ENCODE measurements at regions not wholly inside any gene's neighbourhood (a gene's known extent, or its start where the extent isn't known, plus 50 kb on each side); places are given as distances from the start of the nearest gene placed in this dataset.

DNA sequence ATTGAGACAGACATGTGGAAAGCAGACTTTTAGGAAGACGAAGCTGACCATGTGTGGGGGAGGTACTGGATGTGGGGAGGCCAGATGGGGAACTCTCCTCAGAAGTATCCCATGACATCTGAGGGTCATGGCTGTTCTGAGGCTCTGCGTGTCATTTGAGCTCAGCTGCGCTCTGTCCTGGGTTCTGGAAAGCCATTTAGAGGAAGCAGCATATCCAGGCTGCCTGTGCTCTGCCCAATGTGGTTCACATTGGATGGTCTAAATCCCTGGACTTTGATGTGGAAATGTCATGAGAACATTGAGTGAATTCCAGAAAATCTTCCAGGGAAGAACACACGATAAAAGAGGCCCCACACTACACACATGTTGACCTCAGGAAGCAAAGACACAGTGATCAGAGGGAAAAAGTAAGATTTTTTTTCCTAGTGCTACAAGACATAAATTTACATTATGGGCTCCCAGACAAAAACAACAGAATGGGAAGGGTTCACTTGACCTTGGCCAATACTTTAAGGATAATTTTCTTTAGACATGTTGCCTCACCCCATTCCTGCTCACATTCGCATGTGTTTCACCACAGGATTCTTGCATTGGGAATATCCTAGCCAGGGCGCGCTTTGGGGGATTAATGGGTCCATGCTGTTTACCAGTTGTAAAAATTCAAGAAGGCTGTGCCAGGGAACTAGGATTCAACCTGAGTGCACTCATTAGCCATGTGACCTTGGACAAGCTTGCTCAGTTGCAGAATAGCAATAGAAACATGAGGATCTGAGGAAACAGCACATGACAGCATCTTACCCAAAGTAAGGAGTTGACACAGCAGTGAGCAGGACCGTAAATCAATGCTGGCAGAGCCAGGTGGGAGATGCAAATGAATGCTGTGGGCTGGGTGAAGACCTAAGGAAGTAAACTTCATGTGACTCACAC lies 73.2 kb upstream of the C1QTNF7 start:
- Histone ChIP-seq H3K4me3 (ENCODE audit: low read length) (no peak overlapping the region), H3K27ac (ENCODE audit: low read length) (no peak overlapping the region), H3K36me3 (ENCODE audit: control insufficient read depth, insufficient read depth, low read length) (no peaks in the 10 kb centered on the region), H3K27me3 (ENCODE audit: control insufficient read depth, insufficient read depth, low read length) (no peaks in the 10 kb centered on the region), H3K4me1 (ENCODE audit: control insufficient read depth, insufficient read depth, low read length) (no peaks in the 10 kb centered on the region), H3K9me3 (ENCODE audit: control insufficient read depth, insufficient read depth, low read length) (no peaks in the 10 kb centered on the region)
- Mint-ChIP-seq H3K36me3 (no peaks in the 10 kb centered on the region), H3K4me3 (no peak overlapping the region), H3K27ac (no peak overlapping the region), H3K9me3 (no peaks in the 10 kb centered on the region), H3K27me3 (ENCODE audit: low read depth in 2 of 2) (peaks cover 2 to 16% of the 10 kb centered on the region in 2 donors), H3K4me1 (peaks cover 8 to 9% of the 10 kb centered on the region in 2 donors)
- DNase-seq (no peak), ATAC-seq (no peak)
- WGBS (ENCODE audit: insufficient coverage), result 75% methylated on average over 8 of the region's 8 CpGs
- TF ChIP-seq, protein P1, sequence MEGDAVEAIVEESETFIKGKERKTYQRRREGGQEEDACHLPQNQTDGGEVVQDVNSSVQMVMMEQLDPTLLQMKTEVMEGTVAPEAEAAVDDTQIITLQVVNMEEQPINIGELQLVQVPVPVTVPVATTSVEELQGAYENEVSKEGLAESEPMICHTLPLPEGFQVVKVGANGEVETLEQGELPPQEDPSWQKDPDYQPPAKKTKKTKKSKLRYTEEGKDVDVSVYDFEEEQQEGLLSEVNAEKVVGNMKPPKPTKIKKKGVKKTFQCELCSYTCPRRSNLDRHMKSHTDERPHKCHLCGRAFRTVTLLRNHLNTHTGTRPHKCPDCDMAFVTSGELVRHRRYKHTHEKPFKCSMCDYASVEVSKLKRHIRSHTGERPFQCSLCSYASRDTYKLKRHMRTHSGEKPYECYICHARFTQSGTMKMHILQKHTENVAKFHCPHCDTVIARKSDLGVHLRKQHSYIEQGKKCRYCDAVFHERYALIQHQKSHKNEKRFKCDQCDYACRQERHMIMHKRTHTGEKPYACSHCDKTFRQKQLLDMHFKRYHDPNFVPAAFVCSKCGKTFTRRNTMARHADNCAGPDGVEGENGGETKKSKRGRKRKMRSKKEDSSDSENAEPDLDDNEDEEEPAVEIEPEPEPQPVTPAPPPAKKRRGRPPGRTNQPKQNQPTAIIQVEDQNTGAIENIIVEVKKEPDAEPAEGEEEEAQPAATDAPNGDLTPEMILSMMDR (IDR thresholded peaks at IDR 0.05), result no peak
- intact Hi-C loops (cut with micrococcal nuclease), result no loop called here

DNA sequence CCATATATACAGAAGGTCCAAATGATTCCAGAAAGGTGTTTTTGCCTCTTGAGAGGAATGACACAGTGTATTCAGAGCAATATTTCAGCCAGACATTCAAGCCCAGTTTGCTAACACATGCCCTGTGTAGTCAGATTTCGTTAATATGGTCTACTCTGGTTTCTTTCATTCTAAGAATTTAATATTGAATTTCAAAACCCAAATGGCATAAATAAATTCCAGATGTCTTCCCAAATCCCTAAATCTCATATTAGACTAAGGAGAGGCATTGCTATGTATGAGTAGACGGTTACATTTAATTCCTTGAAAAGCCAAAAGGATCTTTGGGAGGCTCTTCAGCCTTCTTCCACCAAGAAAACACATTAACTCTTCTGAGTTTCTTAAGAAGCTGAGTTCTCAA lies 66.3 kb upstream of the C1QTNF7 start:
- intact Hi-C loops (cut with micrococcal nuclease), result no loop called here
- no peaks in the 10 kb centered on the region for H3K27me3 ChIP-seq (ENCODE audit: control insufficient read depth, insufficient read depth, low read length)
- H3K4me3 Mint-ChIP-seq, result no peak overlapping the region
- H3K9me3 Mint-ChIP-seq, result no peaks in the 10 kb centered on the region
- TF ChIP-seq, protein P1 (IDR thresholded peaks at IDR 0.05), result no peak
- H3K36me3 Mint-ChIP-seq, result no peaks in the 10 kb centered on the region
- no peak overlapping the region for H3K27ac ChIP-seq (ENCODE audit: low read length)
- no peak overlapping the region for H3K4me3 ChIP-seq (ENCODE audit: low read length)
- H3K27ac Mint-ChIP-seq, result no peak overlapping the region
- ATAC-seq (no peak), DNase-seq (no peak)
- no peaks in the 10 kb centered on the region for H3K9me3 ChIP-seq (ENCODE audit: control insufficient read depth, insufficient read depth, low read length)
- WGBS (ENCODE audit: insufficient coverage), result 100% methylated on average over 1 of the region's 2 CpGs
- H3K36me3 ChIP-seq (ENCODE audit: control insufficient read depth, insufficient read depth, low read length), result no peaks in the 10 kb centered on the region
- peaks cover under 1 to 8% of the 10 kb centered on the region in 2 donors for H3K4me1 Mint-ChIP-seq
- H3K4me1 ChIP-seq (ENCODE audit: control insufficient read depth, insufficient read depth, low read length), result no peaks in the 10 kb centered on the region
- peaks cover 0 to 22% of the 10 kb centered on the region in 2 donors for H3K27me3 Mint-ChIP-seq (ENCODE audit: low read depth in 2 of 2)

DNA sequence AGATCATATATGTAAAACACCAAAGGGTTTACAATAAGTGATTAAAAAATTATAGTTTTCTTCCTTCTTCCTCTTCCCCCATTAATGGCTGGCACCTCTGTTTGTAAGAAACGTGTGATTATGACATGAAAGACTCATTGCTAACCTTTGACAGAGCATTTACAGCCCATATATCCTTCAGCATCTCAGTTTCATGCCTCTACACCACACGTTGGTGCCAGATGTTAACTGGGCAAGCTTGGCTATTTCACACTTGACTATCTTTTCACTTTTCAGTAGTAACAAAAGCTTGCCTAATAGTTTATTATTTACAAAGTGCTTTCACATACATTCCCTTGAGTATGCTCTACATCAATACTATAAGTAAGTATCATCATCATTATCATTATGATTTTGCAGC lies 65.3 kb upstream of the C1QTNF7 start:
- Histone ChIP-seq H3K36me3 (ENCODE audit: control insufficient read depth, insufficient read depth, low read length) (no peaks in the 10 kb centered on the region), H3K27ac (ENCODE audit: low read length) (no peak overlapping the region), H3K9me3 (ENCODE audit: control insufficient read depth, insufficient read depth, low read length) (no peaks in the 10 kb centered on the region), H3K4me1 (ENCODE audit: control insufficient read depth, insufficient read depth, low read length) (no peaks in the 10 kb centered on the region), H3K4me3 (ENCODE audit: low read length) (no peak overlapping the region), H3K27me3 (ENCODE audit: control insufficient read depth, insufficient read depth, low read length) (no peaks in the 10 kb centered on the region)
- no peak for DNase-seq
- intact Hi-C loops (cut with micrococcal nuclease), result no loop called here
- TF ChIP-seq, protein P1 (IDR thresholded peaks at IDR 0.05), result no peak
- Mint-ChIP-seq H3K9me3 (no peaks in the 10 kb centered on the region), H3K4me3 (no peak overlapping the region), H3K27ac (no peak overlapping the region), H3K27me3 (ENCODE audit: low read depth in 2 of 2) (peaks cover 0 to 19% of the 10 kb centered on the region in 2 donors), H3K4me1 (peaks cover 5 to 7% of the 10 kb centered on the region in 2 donors), H3K36me3 (no peaks in the 10 kb centered on the region)
- WGBS (ENCODE audit: insufficient coverage), result 63% methylated on average over 2 of the region's 2 CpGs
- ATAC-seq, result no peak

Data from natural killer cell (primary cell).